Stimulated activated CD4-positive, alpha-beta T cell treated with anti-CD3 and anti-CD28 coated beads, TNF-alpha, amount 100 ng/mL, for 48 hours (primary cell): ENCODE measurements at regions not wholly inside any gene's neighbourhood (a gene's known extent, or its start where the extent isn't known, plus 50 kb on each side); places are given as distances from the start of the nearest gene placed in this dataset.

Source experiments
- DNase-seq, 3 donors: peaks; one replicate each; pipeline ENCODE4 v3.0.0-alpha.2; 2020; ENCODE audit warnings: low read depth in 3 of 3

GRCh38 chr12:125225641-125226040, 160.4 kb downstream of the AACS start:
- DNase-seq: no peak

GRCh38 chr12:125228519-125229260, 163.5 kb downstream of the AACS start:
- DNase-seq: no peak

- DNase-seq: no peak
These were observed 164.8 kb downstream of the AACS start for GRCh38 chr12:125229878-125230530.

GRCh38 chr12:125233319-125233718, 168.1 kb downstream of the AACS start:
- no peak for DNase-seq

GRCh38 chr12:125239563-125239962, 174.3 kb downstream of the AACS start:
- no peak for DNase-seq

GRCh38 chr12:125240717-125241116, 175.5 kb downstream of the AACS start:
- DNase-seq: no peak

- no peak for DNase-seq
These were observed 178.6 kb downstream of the AACS start for GRCh38 chr12:125243811-125244210.

GRCh38 chr12:125244338-125244737, 179.1 kb downstream of the AACS start:
- no peak for DNase-seq

- no peak for DNase-seq
These were observed 180.6 kb downstream of the AACS start for GRCh38 chr12:125245581-125246557.

- DNase-seq: no peak
These were observed 182.2 kb downstream of the AACS start for GRCh38 chr12:125247477-125247876.

- no peak for DNase-seq
These were observed 184.0 kb downstream of the AACS start for GRCh38 chr12:125249066-125249824.

- no peak for DNase-seq
These were observed 184.7 kb downstream of the AACS start for GRCh38 chr12:125249932-125250331.

- DNase-seq: no peak
These were observed 189.0 kb downstream of the AACS start for GRCh38 chr12:125254236-125254635.

GRCh38 chr12:125254856-125255255, 189.6 kb downstream of the AACS start:
- DNase-seq: no peak

GRCh38 chr12:125255935-125256633, 190.8 kb downstream of the AACS start:
- DNase-seq: no peak

- no peak for DNase-seq
These were observed 191.3 kb downstream of the AACS start for GRCh38 chr12:125256634-125256936.

- DNase-seq: no peak
These were observed 194.1 kb downstream of the AACS start for GRCh38 chr12:125259178-125259867.

- no peak for DNase-seq
These were observed 197.6 kb downstream of the AACS start for GRCh38 chr12:125262851-125263250.

- DNase-seq: no peak
These were observed 198.2 kb downstream of the AACS start for GRCh38 chr12:125263385-125263784.

- no peak for DNase-seq
These were observed 201.9 kb downstream of the AACS start for GRCh38 chr12:125267114-125267513.
